H1 (cell line): ENCODE measurements at regions not wholly inside any gene's neighbourhood (a gene's known extent, or its start where the extent isn't known, plus 50 kb on each side); places are given as distances from the start of the nearest gene placed in this dataset.

Experiments
- CTCF ChIA-PET: fragments of 300-600 bp; sonication (Branson Sonifier 250); formaldehyde crosslinking; loops from one replicate; lab custom pipeline; 2021; ENCODE audit not compliant: partially characterized antibody; lab: Charles Lee
- POLR2A ChIA-PET: fragments of 300-600 bp; sonication (Branson Sonifier 250); formaldehyde crosslinking; loops from one replicate; lab custom pipeline; 2021; ENCODE audit warnings: inconsistent platforms; ENCODE audit not compliant: partially characterized antibody; lab: Charles Lee
- DNase-seq, 2 experiments: peaks; one replicate each; pipeline versions ENCODE4 v3.0.0 to v3.0.0-alpha.2; 2010 to 2022; ENCODE audit warnings: low spot score in 2 of 2, low read depth in 1 of 2, mixed read lengths in 1 of 2
- FAIRE-seq: peaks from 2 replicates; lab custom pipeline; 2011; peaks lifted over from hg19 to GRCh38; lab: Jason Lieb, UNC
- H2AFZ ChIP-seq: 2 replicates; pipeline ENCODE4 v1.8.1; 2012; ENCODE audit warnings: low read length, inconsistent platforms
- H2AK5ac ChIP-seq: 2 replicates; pipeline ENCODE4 v1.6.1; 2013; ENCODE audit warnings: low read depth, low read length
- H2BK120ac ChIP-seq: replicated peaks from 2 replicates; pipeline ENCODE3; 2013; ENCODE audit warnings: low read depth, low read length, inconsistent platforms
- H2BK12ac ChIP-seq: 2 replicates; pipeline ENCODE4 v1.6.1; 2013; ENCODE audit warnings: low read depth, low read length
- H2BK15ac ChIP-seq: 2 replicates; pipeline ENCODE4 v1.6.1; 2013; ENCODE audit warnings: low read length
- H2BK20ac ChIP-seq: 2 replicates; pipeline ENCODE4 v1.6.1; 2013; ENCODE audit warnings: low read length
- H2BK5ac ChIP-seq: 2 replicates; pipeline ENCODE4 v1.6.1; 2013; ENCODE audit warnings: low read depth, low read length
- H3K14ac ChIP-seq: 2 replicates; pipeline ENCODE4 v1.6.1; 2013; ENCODE audit warnings: inconsistent platforms; ENCODE audit not compliant: insufficient read length
- H3K18ac ChIP-seq: 2 replicates; pipeline ENCODE4 v1.6.1; 2013; ENCODE audit warnings: low read length; ENCODE audit errors: extremely low read depth
- H3K23ac ChIP-seq: 2 replicates; pipeline ENCODE4 v1.6.1; 2013; ENCODE audit warnings: inconsistent platforms; ENCODE audit not compliant: insufficient read length
- H3K23me2 ChIP-seq: 2 replicates; pipeline ENCODE4 v1.6.1; 2013; ENCODE audit warnings: low read depth, low read length
- H3K27ac ChIP-seq: 2 replicates; pipeline ENCODE4 v1.6.1; 2011; ENCODE audit warnings: low read depth, low read length, inconsistent platforms
- H3K27me3 ChIP-seq, 4 experiments: replicated peaks in 1 of 4; 1 replicate in 1 of 4; 2 replicates in 3 of 4; pipeline versions ENCODE4 v1.6.1 to v1.8.1; 2011 to 2013; ENCODE audit warnings: low read length in 3 of 4, mild to moderate bottlenecking in 3 of 4, inconsistent platforms in 2 of 4, mixed read lengths in 2 of 4, moderate library complexity in 1 of 4; ENCODE audit not compliant: control insufficient read depth in 3 of 4, insufficient read depth in 3 of 4; ENCODE audit errors: extremely low read depth in 1 of 4
- H3K36me3 ChIP-seq, 4 experiments: 2 replicates each; pipeline versions ENCODE4 v1.6.1 to v1.8.1; 2011 to 2013; ENCODE audit warnings: mild to moderate bottlenecking in 4 of 4, low read length in 3 of 4, moderate library complexity in 2 of 4, control low read depth in 1 of 4, inconsistent platforms in 1 of 4; ENCODE audit not compliant: insufficient read depth in 4 of 4, control insufficient read depth in 2 of 4
- H3K4ac ChIP-seq: replicated peaks from 2 replicates; pipeline ENCODE3; 2013; ENCODE audit warnings: low read length, low read depth, mixed read lengths, inconsistent platforms; ENCODE audit not compliant: insufficient read length
- H3K4me1 ChIP-seq, 4 experiments: replicated peaks in 1 of 4; 1 replicate in 1 of 4; 2 replicates in 3 of 4; pipeline versions ENCODE4 v1.6.1 to v1.8.1; 2011 to 2013; ENCODE audit warnings: low read length in 3 of 4, inconsistent platforms in 2 of 4, mixed read lengths in 1 of 4; ENCODE audit not compliant: insufficient read depth in 4 of 4, control insufficient read depth in 3 of 4
- H3K4me2 ChIP-seq, 2 experiments: 2 replicates each; pipeline versions ENCODE4 v1.6.1 to v1.8.1; 2011 to 2013; ENCODE audit warnings: low read depth in 2 of 2, low read length in 2 of 2, control low read depth in 1 of 2, inconsistent platforms in 1 of 2, mild to moderate bottlenecking in 1 of 2; ENCODE audit not compliant: insufficient read depth in 1 of 2
- H3K4me3 ChIP-seq, 4 experiments: fragments of 200-600, 300-600 bp in 1 of 4; sonication (generic), shearing (Covaris generic), sonication (Bioruptor Twin) in 1 of 4; 2 replicates each; pipeline versions ENCODE4 v1.5.1 to v1.8.1; 2011 to 2016; ENCODE audit warnings: low read length in 4 of 4, low read depth in 3 of 4, control low read depth in 2 of 4, inconsistent platforms in 2 of 4, mild to moderate bottlenecking in 2 of 4, mixed read lengths in 1 of 4, moderate library complexity in 1 of 4; ENCODE audit not compliant: insufficient read depth in 2 of 4; ENCODE audit errors: extremely low read depth in 1 of 4
- H3K56ac ChIP-seq: replicated peaks from 2 replicates; pipeline ENCODE3; 2013; ENCODE audit warnings: low read depth, mild to moderate bottlenecking, mixed read lengths, low read length, inconsistent platforms; ENCODE audit not compliant: insufficient read length
- H3K79me1 ChIP-seq: 2 replicates; pipeline ENCODE4 v1.6.1; 2013; ENCODE audit warnings: low read depth, low read length, control low read depth
- H3K79me2 ChIP-seq, 2 experiments: 2 replicates each; pipeline versions ENCODE4 v1.6.1 to v1.8.1; 2012 to 2013; ENCODE audit warnings: low read length in 2 of 2, mild to moderate bottlenecking in 2 of 2, inconsistent platforms in 1 of 2; ENCODE audit not compliant: insufficient read depth in 2 of 2, control insufficient read depth in 1 of 2
- H3K9ac ChIP-seq, 4 experiments: replicated peaks in 1 of 4; 1 replicate in 1 of 4; 2 replicates in 3 of 4; pipeline versions ENCODE4 v1.6.1 to v1.8.1; 2011 to 2013; ENCODE audit warnings: low read depth in 3 of 4, low read length in 3 of 4, control low read depth in 2 of 4, mild to moderate bottlenecking in 2 of 4, moderate library complexity in 2 of 4, inconsistent platforms in 1 of 4; ENCODE audit errors: extremely low read depth in 1 of 4
- H3K9me3 ChIP-seq, 2 experiments: 2 replicates each; pipeline versions ENCODE4 v1.6.1 to v1.8.1; 2012 to 2013; ENCODE audit warnings: mild to moderate bottlenecking in 2 of 2, moderate library complexity in 2 of 2, control low read depth in 1 of 2, inconsistent platforms in 1 of 2, low read depth in 1 of 2, low read length in 1 of 2, mixed read lengths in 1 of 2; ENCODE audit not compliant: insufficient read depth in 2 of 2
- H4K20me1 ChIP-seq, 2 experiments: replicated peaks in 1 of 2; 2 replicates each; pipeline versions ENCODE3 to v1.8.1; 2011 to 2013; ENCODE audit warnings: inconsistent platforms in 2 of 2, low read length in 2 of 2, mild to moderate bottlenecking in 1 of 2; ENCODE audit not compliant: insufficient read depth in 2 of 2, control insufficient read depth in 1 of 2
- H4K5ac ChIP-seq: 2 replicates; pipeline ENCODE4 v1.6.1; 2013; ENCODE audit warnings: low read length, low read depth, mixed read lengths, inconsistent platforms; ENCODE audit not compliant: insufficient read length
- H4K8ac ChIP-seq: 2 replicates; pipeline ENCODE4 v1.8.0; 2013; ENCODE audit warnings: mild to moderate bottlenecking, moderate library complexity, low read length, inconsistent platforms; ENCODE audit not compliant: insufficient read depth; ENCODE audit errors: extremely low read depth
- H4K91ac ChIP-seq: replicated peaks from 2 replicates; pipeline ENCODE3; 2013; ENCODE audit warnings: low read length, mixed read lengths, inconsistent platforms; ENCODE audit not compliant: insufficient read length
- CBX5 ChIP-seq: fragments of 300-800, 300-1000 bp; sonication (generic); IDR thresholded peaks from 2 replicates; pipeline ENCODE4 v1.7.1; 2016; ENCODE audit warnings: antibody characterized with exemption, low read length, low read depth
- GTF2F1 ChIP-seq: IDR thresholded peaks from 2 replicates; pipeline ENCODE4 v1.6.1; 2012; ENCODE audit warnings: low read depth, low read length, improper control_type of control experiment, borderline replicate concordance
- HDAC2 ChIP-seq, 2 experiments: fragments of 300-600 bp in 1 of 2; sonication (generic) in 1 of 2; IDR thresholded peaks; 2 replicates each; pipeline ENCODE4 v1.6.1; 2011 to 2012; ENCODE audit warnings: low read depth in 2 of 2, low read length in 2 of 2, mild to moderate bottlenecking in 2 of 2, moderate library complexity in 2 of 2, borderline replicate concordance in 1 of 2, inconsistent platforms in 1 of 2
- HDAC6 ChIP-seq: IDR thresholded peaks from one replicate; pipeline ENCODE4 v1.7.1; 2012; ENCODE audit warnings: low read depth, mild to moderate bottlenecking, inconsistent platforms, low read length, moderate library complexity
- KDM5A ChIP-seq: fragments of 200-600 bp; IDR thresholded peaks from 2 replicates; pipeline ENCODE4 v1.7.1; 2012; ENCODE audit warnings: mild to moderate bottlenecking, low read length, inconsistent platforms, mixed read lengths
- MAFK ChIP-seq: IDR thresholded peaks from 2 replicates; pipeline ENCODE4 v1.6.1; 2012; ENCODE audit warnings: low read depth, mild to moderate bottlenecking, improper control_type of control experiment, low read length
- PHF8 ChIP-seq: fragments of 200-600 bp; sonication (generic); conservative IDR thresholded peaks from 2 replicates; pipeline ENCODE4 v1.7.1; 2012; ENCODE audit warnings: low read depth, mild to moderate bottlenecking, inconsistent platforms, low read length, moderate library complexity
- POLR2AphosphoS5 ChIP-seq: IDR thresholded peaks from 2 replicates; pipeline ENCODE4 v1.6.1; 2011; ENCODE audit warnings: low read depth, low read length
- RAD21 ChIP-seq, 2 experiments: IDR thresholded peaks in 1 of 2; conservative IDR thresholded peaks in 1 of 2; 2 replicates each; pipeline ENCODE4 v1.6.1; 2011; ENCODE audit warnings: low read depth in 2 of 2, low read length in 2 of 2, improper control_type of control experiment in 1 of 2, inconsistent platforms in 1 of 2, mild to moderate bottlenecking in 1 of 2, moderate library complexity in 1 of 2
- SIX5 ChIP-seq: IDR thresholded peaks from 2 replicates; pipeline ENCODE4 v1.6.1; 2011; ENCODE audit warnings: mild to moderate bottlenecking, low read depth, low read length
- SP1 ChIP-seq: IDR thresholded peaks from 2 replicates; pipeline ENCODE4 v1.6.1; 2011; ENCODE audit warnings: low read depth, low read length
- WGBS, 2 experiments: shearing (Covaris generic) in 1 of 2; methylation state at CpG; one replicate each; pipeline versions ENCODE4 v1.1.6 to v1.1.7; 2013 to 2015; ENCODE audit warnings: low lambda C conversion rate in 2 of 2, mixed read lengths in 2 of 2, inconsistent platforms in 1 of 2, low coverage in 1 of 2, missing lambda C conversion rate in 1 of 2; ENCODE audit not compliant: insufficient replicate concordance in 2 of 2, insufficient coverage in 1 of 2, insufficient read length in 1 of 2; ENCODE audit errors: extremely low coverage in 1 of 2, missing lambda C conversion rate in 1 of 2; 5-methylcytosine and 5-hydroxymethylcytosine counted together

DNA sequence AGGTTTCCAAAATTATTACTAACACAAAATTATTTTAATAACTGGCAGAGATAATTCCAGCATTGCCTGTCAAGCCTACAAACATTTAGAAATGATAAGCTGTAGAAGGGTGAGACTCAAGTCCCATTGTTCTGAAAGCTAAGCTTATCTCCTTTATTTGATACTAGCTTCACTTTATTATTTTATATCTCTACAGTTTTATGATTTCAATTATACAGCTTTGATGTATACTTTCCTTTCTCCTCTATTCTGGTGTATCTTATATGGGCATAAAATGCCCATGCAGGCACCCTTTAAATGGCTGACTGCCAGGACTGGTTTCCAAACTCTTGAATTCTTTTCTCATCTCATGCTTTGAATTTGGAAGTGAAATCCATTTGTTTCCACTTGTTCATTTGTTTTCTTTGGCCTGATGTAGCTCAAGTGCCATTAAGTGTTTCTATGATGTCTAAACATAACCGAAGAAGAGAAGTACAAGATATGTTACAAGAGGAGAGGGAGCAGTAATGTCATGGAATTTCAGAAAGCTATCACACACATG lies 372.1 kb upstream of the ARHGEF26 start:
- DNase-seq (no peak), FAIRE-seq (no peak)
- POLR2A ChIA-PET, result no interaction called here
- H4K8ac ChIP-seq, result no peak overlapping the region
- H3K14ac ChIP-seq, result no peak overlapping the region
- H2BK20ac ChIP-seq, result no peak overlapping the region
- H3K18ac ChIP-seq, result no peak overlapping the region
- H3K9ac ChIP-seq, result no peak overlapping the region
- no peak overlapping the region for H4K91ac ChIP-seq
- no peak overlapping the region for H3K4me3 ChIP-seq
- H2BK12ac ChIP-seq, result no peak overlapping the region
- TF ChIP-seq HDAC6 (no peak), GTF2F1 (no peak), SP1 (no peak), KDM5A (no peak), SIX5 (no peak), POLR2AphosphoS5 (no peak), HDAC2 (IDR thresholded peaks at IDR 0.05; ENCODE audit: borderline replicate concordance in 1 of 2, low read depth in 2 of 2, low read length in 2 of 2) (no peak), RAD21 (IDR thresholded peaks at IDR 0.05 in 1 of 2, conservative IDR thresholded peaks at IDR 0.05 in 1 of 2; ENCODE audit: low read depth in 2 of 2, low read length in 2 of 2) (no peak), PHF8 (no peak), CBX5 (no peak), MAFK (no peak)
- no peak overlapping the region for H2BK5ac ChIP-seq
- H3K79me2 ChIP-seq, result no peaks in the 10 kb centered on the region
- H4K20me1 ChIP-seq, result no peaks in the 10 kb centered on the region
- no peak overlapping the region for H3K56ac ChIP-seq
- H3K4ac ChIP-seq, result no peak overlapping the region
- no peak overlapping the region for H2BK15ac ChIP-seq
- H3K4me1 ChIP-seq, result no peaks in the 10 kb centered on the region
- H4K5ac ChIP-seq, result no peak overlapping the region
- H3K27ac ChIP-seq, result no peak overlapping the region
- H2AFZ ChIP-seq, result no peak overlapping the region
- no peak overlapping the region for H2BK120ac ChIP-seq
- no peaks in the 10 kb centered on the region for H3K9me3 ChIP-seq
- no peak overlapping the region for H3K23ac ChIP-seq
- no peak overlapping the region for H2AK5ac ChIP-seq
- CTCF ChIA-PET, result interaction anchor here (0.8 to 1.0 kb wide), 3 partner anchors 19 to 122 kb away, joined by 3 to 4 read pairs (median 3); no protein-coding TSS in a partner anchor
- no peaks in the 10 kb centered on the region for H3K27me3 ChIP-seq
- H3K79me1 ChIP-seq, result no peaks in the 10 kb centered on the region
- 100% methylated on average over 1 of the region's 1 CpG; no CpG with 5 or more reads in 1 of the 2 experiments for WGBS, 2 experiments
- H3K36me3 ChIP-seq, result no peaks in the 10 kb centered on the region
- H3K23me2 ChIP-seq, result no peaks in the 10 kb centered on the region
- no peak overlapping the region for H3K4me2 ChIP-seq
